Retinal pigment epithelial cell (primary cell): ENCODE measurements at regions not wholly inside any gene's neighbourhood (a gene's known extent, or its start where the extent isn't known, plus 50 kb on each side); places are given as distances from the start of the nearest gene placed in this dataset.

ENCODE experiments used
- DNase-seq: peaks from one replicate; pipeline ENCODE4 v3.0.0-alpha.2; 2010; ENCODE audit warnings: low read depth
- H3K4me3 ChIP-seq: 2 replicates; pipeline ENCODE4 v1.5.1; 2011; ENCODE audit warnings: mild to moderate bottlenecking, low read length, control low read depth, moderate library complexity
- TF ChIP-seq, protein P1 (sequence below): conservative IDR thresholded peaks from 2 replicates; pipeline ENCODE4 v1.5.1; 2011; ENCODE audit warnings: low read depth, low read length, control low read depth, inconsistent platforms

DNA sequence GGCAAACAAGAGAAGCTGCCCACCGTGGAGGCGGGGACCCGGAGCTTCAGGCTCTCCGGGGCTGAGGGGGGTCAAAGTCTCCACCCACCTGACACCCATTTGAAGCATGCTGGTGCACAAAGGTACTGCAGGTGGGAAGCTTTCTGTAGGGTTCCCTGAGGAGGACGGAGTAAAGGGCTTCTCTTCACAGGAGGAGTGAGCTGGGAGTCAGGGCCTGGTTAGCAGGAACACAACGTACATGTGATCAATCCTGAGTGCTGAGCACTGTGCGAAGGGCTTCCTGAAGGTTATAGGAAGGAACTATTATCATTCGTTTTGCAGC lies 252.9 kb upstream of the RPL38 start:
- no peak for DNase-seq
- TF ChIP-seq, protein P1, sequence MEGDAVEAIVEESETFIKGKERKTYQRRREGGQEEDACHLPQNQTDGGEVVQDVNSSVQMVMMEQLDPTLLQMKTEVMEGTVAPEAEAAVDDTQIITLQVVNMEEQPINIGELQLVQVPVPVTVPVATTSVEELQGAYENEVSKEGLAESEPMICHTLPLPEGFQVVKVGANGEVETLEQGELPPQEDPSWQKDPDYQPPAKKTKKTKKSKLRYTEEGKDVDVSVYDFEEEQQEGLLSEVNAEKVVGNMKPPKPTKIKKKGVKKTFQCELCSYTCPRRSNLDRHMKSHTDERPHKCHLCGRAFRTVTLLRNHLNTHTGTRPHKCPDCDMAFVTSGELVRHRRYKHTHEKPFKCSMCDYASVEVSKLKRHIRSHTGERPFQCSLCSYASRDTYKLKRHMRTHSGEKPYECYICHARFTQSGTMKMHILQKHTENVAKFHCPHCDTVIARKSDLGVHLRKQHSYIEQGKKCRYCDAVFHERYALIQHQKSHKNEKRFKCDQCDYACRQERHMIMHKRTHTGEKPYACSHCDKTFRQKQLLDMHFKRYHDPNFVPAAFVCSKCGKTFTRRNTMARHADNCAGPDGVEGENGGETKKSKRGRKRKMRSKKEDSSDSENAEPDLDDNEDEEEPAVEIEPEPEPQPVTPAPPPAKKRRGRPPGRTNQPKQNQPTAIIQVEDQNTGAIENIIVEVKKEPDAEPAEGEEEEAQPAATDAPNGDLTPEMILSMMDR: no peak
- no peak overlapping the region for H3K4me3 ChIP-seq

DNA sequence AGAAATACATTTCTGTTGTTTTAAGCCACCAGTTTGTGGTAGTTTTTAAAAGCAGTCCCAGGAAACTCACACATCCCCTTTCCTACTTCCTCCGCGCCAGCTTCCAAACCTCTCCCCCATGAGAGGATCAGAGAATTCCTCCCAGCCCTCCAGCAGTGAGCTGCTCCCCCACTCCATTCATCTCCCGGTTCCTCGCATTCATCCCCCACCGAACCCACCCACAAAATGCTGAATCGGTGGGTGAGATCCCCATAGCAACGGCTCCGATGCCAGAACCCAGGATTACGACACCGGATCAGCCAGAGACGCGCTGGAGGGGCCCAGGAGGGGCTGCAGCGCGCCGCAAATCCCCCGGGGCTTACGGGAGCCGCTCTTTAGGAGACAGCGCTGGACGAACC lies 251.4 kb upstream of the RPL38 start:
- H3K4me3 ChIP-seq: no peak overlapping the region
- DNase-seq: no peak
- TF ChIP-seq, protein P1: no peak

DNA sequence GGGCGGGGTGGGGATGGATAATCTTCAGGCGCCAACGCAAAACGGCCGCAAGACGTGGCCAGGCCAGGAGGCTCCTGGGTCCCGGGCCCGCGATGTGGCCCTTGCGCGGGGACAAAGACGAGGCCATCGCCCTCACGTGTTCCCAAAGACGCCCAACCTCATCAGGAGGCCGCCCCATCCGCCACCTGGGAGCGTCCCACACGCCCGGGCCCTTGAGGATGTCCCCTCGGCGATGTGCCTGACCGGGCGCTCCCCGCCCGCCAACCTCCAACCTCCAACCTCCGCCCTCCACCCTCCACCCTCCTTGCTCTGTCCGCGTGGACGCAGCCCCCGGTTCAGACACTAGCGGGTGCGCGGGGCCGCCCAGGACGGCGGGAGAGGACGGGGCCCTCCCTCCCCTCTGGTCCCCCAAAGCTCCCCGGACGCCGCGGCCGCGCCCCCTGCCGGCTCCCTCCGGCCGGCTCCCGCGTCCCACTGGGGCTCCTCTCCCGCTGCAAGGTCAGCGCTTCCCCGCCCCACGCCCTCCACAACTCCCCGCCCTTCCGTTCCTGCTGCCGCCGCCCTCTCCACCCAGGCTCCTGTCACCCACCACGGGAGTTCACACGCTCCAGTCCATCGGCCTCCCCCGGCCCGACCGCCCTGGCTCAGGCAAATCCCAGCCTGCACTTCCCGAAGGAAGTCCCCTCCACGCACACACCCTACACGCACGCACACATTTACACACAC lies 250.8 kb upstream of the RPL38 start:
- no peak overlapping the region for H3K4me3 ChIP-seq
- TF ChIP-seq, protein P1: peak; percentile 23
- DNase-seq: no peak

DNA sequence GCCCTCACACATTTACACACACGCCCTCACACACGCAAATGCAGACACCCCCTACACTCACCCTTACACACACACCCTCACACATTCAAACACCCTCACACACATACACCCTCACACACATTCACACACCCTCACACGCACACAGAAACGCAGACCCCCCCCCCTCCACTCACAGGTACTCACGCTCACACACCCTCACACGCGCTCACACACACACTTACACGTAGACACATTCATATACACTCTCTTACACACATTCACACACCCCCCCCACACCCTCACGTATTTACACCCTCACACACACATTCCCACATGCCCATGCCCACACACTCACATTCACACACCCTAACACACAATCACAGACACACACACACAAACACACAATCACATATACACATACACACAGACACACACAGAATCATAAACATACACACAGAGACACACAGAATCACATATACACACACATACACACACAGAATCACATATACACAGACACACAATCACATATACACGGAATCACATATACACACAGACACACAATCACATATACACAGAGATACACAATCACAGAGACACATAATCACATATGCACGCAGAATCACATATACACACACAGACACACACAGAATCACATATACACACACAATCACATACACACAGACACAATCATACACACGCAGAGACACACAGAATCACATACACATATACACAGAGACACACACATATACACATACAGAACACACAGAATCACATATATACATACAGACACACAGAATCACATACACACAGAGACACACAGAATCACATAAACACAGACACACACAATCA lies 250.1 kb upstream of the RPL38 start:
- H3K4me3 ChIP-seq: no peak overlapping the region
- TF ChIP-seq, protein P1: no peak
- no peak for DNase-seq

DNA sequence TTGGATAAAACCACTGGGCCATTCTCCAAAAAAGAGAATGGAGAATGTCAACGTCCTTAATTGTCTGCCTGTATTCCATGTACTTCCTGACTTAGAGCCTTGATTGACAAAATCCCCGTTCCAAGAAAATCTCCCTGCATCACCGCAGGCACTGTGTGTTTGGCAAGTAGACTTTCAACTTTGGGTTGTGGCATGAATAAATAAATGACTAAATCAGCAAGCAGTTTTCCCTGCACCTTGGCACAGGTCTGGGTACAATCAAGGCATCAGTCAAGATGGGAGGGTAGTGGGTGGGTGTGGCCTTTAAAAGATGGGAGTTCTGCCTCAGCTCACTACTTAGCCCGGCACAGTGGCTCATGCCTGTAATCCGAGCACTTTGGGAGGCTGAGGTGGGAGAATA lies 248.5 kb upstream of the RPL38 start:
- DNase-seq: no peak
- H3K4me3 ChIP-seq: no peak overlapping the region
- TF ChIP-seq, protein P1: no peak

DNA sequence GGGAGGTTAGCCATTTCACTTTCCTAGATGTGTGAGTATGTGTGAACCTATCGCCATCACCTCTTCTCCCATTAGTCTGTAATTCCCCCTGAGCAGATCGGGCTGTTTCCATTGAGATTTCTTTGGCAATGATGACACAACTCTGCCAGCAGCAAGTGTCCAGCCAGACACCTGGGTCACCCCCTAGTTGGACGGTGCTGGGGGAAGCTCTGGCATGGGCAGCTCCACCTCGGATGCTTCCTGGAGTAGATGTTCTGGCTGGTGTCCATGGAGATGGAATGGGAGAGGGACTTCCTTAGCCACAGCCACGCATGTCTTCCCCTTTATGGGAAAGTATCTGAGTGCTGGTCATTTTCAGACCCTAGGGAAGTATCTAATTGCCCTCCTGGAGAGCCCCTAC lies 247.9 kb upstream of the RPL38 start:
- no peak overlapping the region for H3K4me3 ChIP-seq
- DNase-seq: no peak
- TF ChIP-seq, protein P1: no peak

DNA sequence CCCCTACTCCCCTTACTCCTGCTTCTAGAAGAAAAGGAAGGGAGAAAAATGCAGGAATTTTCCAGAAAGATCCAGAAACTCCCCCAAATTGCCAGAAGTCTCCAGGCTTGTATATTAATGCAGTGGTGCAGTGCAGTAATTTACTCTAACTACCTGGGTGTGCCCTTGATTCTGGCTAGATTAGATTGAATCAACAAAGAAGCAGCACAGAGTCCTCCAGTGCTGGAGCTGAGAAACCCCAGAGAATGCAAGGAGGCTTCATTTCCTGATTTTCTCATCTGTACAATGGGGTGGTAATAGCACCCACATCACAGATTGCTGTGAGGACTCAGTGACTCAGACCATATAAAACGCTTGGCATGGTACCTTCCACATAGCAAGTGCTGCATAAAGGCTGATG lies 247.3 kb upstream of the RPL38 start:
- DNase-seq: no peak
- TF ChIP-seq, protein P1: no peak
- H3K4me3 ChIP-seq: no peak overlapping the region
